ENCODE measurements at regions not wholly inside any gene's neighbourhood (a gene's known extent, or its start where the extent isn't known, plus 50 kb on each side); places are given as distances from the start of the nearest gene placed in this dataset.

- no peak overlapping the region for H3K4me3 ChIP-seq (ENCODE audit: low read length)
- DNase-seq (ENCODE audit: low read depth): no peak
- TF ChIP-seq, protein P1, sequence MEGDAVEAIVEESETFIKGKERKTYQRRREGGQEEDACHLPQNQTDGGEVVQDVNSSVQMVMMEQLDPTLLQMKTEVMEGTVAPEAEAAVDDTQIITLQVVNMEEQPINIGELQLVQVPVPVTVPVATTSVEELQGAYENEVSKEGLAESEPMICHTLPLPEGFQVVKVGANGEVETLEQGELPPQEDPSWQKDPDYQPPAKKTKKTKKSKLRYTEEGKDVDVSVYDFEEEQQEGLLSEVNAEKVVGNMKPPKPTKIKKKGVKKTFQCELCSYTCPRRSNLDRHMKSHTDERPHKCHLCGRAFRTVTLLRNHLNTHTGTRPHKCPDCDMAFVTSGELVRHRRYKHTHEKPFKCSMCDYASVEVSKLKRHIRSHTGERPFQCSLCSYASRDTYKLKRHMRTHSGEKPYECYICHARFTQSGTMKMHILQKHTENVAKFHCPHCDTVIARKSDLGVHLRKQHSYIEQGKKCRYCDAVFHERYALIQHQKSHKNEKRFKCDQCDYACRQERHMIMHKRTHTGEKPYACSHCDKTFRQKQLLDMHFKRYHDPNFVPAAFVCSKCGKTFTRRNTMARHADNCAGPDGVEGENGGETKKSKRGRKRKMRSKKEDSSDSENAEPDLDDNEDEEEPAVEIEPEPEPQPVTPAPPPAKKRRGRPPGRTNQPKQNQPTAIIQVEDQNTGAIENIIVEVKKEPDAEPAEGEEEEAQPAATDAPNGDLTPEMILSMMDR (conservative IDR thresholded peaks at IDR 0.05; ENCODE audit: low read depth, low read length): no peak
Measured at GRCh38 chr2:61588566-61588965, 50.4 kb upstream of the XPO1 start.
